ENCODE measurements at regions not wholly inside any gene's neighbourhood (a gene's known extent, or its start where the extent isn't known, plus 50 kb on each side); places are given as distances from the start of the nearest gene placed in this dataset.
"Not testable (repeated sequence)": the region's sequence is repeated elsewhere in the genome, so short reads cannot be mapped to it uniquely, and the experiment has no call there.

DNA sequence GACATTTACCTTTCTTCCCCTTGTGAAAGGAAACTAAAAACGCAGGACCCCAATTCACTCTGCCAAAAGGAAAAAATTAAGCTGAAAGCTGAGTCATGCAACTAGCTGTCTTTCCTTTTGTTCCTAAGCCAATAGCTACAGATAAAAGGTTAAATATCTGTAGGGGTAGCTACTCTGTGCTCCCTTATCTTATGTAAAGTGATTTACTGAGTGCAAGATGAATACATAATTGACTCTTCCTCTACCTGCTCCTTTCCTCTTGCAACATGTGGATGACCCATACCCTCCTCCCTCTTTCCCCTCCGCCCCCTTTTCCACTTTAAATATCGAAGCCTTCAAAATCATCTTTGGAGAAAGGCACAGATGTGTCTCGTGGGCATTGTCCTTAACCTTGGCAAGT, 68.0 kb upstream of the ZNF157 start:
- no peak for TF ChIP-seq POLR2A (IDR thresholded peaks at IDR 0.05; ENCODE audit: low read depth, low read length)
- FAIRE-seq: no peak
- DNase-seq (ENCODE audit: insufficient read length, low spot score): no peak

DNA sequence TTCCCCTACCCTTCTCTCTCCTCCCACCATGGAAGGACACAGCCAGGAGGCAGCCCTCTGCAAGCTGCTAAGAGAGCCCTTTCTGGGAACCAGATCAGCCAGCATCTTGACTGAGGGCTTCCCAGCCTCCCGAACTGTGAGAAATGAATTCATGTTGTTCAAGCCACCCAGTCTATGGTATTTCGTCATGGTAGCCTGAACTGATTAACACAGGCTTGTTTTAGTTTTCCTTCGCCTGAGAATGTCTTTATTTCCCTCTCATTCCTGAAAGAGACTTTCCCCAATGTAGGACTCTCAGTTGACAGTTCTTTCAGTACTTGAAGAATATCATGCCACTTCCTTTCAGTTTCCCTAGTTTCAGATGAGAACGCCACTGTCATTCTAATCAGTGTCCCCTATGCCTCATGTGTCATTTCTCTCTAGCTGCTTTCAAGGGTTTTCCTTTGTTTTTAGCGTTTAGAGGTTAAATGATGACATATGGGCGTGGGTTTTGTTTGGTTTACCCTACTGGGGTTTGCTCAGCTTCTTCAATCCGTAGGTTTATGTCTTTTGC, 63.8 kb upstream of the ZNF157 start:
- FAIRE-seq: not testable (repeated sequence)

DNA sequence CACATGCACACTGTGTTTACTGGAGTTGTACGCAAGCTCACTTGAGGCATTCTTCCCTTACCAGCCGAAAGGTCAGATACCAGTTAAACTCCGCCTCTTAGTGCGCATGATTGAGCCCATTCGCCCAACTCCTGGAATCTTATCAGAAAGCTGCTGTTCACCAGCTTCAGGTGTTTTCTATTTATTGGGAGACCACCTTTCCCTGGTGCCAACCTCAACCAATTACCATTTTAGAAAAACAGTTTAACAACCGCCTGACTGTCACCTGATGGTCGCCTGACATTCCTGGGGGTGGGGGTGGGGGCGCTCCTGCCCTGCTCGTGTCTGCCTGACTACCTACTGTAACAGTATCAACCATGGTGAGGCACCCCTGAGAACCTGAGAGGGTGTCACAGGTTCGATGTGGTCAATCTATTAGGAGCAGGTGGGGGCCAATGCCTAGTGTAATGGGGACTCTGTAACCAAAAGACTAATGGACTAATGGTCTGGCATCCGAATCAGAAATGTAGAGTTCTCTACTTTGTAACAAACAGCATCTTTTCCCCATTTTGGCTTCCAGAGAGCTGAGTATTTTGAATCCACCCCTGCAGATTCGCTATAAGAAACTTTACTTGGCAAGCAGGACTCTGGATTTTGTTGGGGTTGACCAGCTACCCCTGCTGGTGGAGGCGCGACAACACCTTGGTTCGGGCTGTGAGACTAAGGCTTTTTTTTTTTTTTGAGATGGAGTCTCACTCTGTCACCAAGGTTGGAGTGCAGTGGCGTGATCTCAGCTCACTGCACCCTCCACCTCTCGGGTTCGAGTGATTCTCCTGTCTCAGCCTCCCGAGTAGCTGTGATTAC, 58.2 kb upstream of the ZNF157 start:
- FAIRE-seq: no peak

More for the DNA sequence above, 63.8 kb upstream of the ZNF157 start:
- not testable (repeated sequence) for DNase-seq (ENCODE audit: insufficient read length, low spot score)

DNA sequence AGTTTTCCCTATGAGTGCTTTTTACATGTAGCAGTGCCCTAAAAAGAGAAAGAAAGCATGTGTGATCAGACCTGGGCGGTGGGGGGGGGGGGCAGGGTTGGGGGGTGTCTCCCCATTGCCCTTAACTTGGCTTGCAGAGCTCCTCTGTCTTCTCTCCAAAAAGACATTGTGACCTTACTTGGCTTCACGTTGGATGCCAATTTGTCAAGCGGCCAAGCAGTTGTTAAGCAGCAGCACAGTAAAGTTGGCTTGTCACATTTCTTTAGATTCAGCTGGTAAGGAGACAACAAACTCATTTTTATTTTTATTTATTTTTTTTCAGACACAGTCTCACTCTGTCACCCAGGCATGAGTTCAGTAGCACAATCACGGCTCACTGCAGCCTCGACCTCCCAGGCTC, 57.3 kb upstream of the ZNF157 start:
- TF ChIP-seq POLR2A (IDR thresholded peaks at IDR 0.05; ENCODE audit: low read depth, low read length): no peak
- FAIRE-seq (no peak), DNase-seq (ENCODE audit: insufficient read length, low spot score) (no peak)

More for the DNA sequence above, 58.2 kb upstream of the ZNF157 start:
- TF ChIP-seq POLR2A (IDR thresholded peaks at IDR 0.05; ENCODE audit: low read depth, low read length): no peak
- peak; percentile 5 for DNase-seq (ENCODE audit: insufficient read length, low spot score)

DNA sequence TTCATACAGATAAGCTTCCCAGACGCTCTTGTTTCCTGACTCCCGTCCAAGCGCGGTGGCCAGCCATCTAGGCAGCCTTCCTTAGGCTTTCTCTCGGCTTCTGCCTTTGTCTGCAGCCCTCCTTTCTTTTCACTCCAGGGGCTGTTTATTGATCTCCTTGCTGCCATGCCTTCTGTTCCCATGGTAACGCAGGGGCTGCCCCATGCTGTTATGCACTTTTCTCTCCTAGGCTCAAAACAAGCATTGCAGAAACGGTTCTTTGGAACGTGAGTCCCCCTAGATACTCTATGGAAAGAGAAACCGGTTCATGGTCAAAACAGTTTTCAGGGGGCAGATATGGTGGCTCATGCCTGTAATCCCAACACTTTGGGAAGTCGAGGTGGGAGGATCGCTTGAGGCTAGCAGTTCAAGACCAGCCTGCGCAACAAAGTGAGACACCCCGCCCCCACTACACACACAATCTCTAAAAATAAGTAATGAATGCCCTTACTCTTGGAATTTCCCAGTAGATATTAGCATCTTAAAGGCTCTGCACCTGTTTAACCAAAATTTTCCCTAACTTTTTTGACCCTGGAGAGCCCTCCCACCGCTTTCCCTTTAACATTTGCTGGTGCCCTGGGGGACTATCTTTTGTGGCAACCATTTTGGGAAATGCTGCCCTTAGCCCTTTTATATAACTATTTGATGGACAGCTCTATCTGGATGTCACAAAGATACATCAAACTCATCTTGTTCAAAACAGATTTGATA, 53.9 kb upstream of the ZNF157 start:
- FAIRE-seq: no peak

More for the DNA sequence above, 53.9 kb upstream of the ZNF157 start:
- TF ChIP-seq POLR2A (IDR thresholded peaks at IDR 0.05; ENCODE audit: low read depth, low read length): no peak
- DNase-seq (ENCODE audit: insufficient read length, low spot score): no peak
